GM18517 (cell line): ENCODE measurements at regions not wholly inside any gene's neighbourhood (a gene's known extent, or its start where the extent isn't known, plus 50 kb on each side); places are given as distances from the start of the nearest gene placed in this dataset.
"Not testable (repeated sequence)": the region's sequence is repeated elsewhere in the genome, so short reads cannot be mapped to it uniquely, and the experiment has no call there.

ENCODE experiments used
- ATAC-seq: cut with Tn5 transposase; IDR thresholded peaks from one replicate; pipeline ENCODE4 v1.9.1; 2021; ENCODE audit warnings: mild to moderate bottlenecking, moderate library complexity; ENCODE audit not compliant: unreplicated experiment

DNA sequence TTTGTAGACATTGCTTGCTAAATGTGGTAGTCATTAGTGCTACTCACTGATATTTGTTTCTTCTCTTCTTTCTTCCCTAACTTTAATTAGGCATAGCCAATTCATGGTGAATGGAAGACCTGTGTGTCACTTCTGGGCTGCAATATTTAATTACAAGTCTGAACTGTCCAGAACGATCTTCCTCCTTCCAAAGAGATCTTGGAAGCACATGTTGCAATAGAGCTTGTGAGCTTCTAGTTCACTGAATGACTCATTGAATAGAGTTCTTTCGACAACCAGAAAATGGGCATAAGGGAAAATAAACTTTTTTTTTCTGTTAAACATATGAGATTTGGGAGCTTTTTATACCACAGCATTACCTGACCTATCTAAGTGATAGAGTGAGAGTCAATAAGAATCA is 1264.6 kb downstream of the PCDH9 start:
- no peak for ATAC-seq

DNA sequence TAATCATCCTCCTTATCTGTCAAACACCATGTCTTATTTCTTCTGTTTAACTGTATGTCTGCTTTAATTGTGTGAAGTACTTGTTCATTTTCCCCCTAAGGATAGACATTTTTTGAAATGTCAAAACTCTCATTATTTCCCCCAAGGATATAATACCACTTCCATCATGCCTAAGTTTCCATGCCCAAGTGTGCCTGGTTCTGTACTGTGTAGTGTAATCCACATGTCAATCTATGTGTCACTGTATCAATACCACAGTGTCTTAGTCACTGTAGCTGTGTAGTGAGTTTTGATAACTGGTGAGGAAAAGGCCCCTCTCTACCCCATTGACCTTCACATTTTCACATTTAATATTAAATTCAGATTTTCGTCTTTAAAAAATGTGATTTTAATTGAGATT is 1265.5 kb downstream of the PCDH9 start:
- no peak for ATAC-seq

DNA sequence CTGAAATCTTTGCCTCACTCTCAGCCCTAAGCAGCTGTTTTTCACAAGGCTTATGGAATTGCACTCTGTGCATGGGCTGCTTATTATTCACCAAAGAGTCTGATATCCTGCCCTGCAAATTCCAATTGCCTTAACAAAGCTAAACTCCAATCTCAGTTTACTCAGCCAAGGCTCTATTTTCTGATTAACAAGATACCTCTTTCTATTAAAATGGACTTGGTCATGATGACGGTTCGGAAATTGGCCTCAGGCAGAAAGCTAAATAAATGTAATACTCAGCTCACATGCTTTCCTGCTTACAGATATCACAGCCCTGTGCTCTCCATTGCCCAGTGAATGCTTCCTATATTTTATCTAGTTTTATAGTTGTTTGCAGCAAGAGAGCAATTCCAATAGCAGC is 1270.8 kb downstream of the PCDH9 start:
- no peak for ATAC-seq

DNA sequence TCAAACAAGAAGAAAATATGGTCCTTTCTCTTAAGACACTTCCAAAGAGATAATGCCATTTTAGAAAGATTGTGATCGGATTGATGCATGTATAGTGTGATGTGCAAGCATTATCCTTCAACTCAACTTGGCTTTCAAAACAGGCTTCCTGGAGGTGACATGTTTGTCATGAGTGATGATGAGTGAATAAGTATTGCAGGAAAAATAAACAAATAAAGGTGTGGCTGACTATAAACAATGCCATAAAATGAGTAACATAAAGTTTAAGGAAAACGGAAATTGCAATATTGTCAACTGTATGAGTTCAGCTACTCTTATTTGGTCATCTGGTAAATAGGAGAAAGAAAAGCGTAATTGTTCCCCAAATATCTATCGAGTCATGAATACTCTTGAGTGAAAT is 1283.7 kb downstream of the PCDH9 start:
- ATAC-seq = no peak

DNA sequence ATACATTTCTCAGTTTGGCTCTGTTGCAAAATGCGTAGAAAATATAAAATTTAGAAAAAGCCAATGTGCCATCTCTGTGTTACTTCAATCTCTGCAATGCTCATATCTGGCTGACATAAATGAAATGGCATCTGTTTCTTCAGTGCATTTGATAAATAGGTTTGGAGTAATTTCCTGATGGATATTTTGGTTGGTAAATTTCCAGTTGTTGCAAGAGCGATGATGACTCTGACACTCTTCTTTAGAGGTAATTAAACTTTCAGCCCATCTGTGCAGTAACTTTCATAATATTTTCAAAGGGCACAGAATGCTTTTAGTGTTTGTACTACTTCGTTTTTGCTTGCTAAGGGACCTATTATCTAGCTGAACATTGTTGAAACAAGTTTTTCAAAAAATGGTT is 1286.4 kb downstream of the PCDH9 start:
- ATAC-seq = no peak

DNA sequence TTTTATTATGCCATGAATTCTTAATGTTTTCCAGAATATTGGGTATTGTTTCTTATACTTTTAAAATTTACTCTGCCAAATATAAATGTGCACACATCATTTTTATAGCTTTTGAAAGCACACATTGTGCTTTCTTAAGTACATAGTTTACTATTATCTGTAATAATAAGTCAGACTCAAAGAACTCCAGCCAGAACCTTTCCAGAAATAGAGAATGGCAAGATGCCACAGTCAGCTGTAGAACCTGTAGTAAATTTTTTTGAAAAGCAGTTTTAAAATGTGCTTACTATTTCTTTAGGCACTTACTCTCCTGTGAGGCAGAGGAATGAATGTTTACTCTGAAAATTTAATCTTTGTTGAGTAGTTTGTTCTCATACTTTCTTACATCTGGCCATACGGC is 1287.1 kb downstream of the PCDH9 start:
- no peak for ATAC-seq

DNA sequence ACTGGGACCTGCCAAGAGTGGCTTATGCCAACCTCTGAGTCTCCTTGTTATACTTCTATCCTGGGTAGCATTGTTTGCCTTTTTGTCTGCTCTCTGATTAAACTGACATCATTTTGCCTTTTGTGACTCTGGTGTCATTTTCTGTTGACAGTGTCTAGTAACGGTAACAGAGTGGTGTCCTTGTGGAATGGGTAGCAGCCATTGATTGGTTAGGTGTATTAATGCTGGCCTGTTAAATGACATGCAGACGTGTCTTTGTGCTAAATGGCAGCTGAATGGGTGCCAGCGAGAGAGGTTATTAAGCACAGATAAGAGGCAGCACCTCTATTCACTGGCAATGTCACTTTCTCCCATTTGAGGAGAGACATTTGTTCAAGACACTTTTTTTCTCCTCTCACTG is 1289.4 kb downstream of the PCDH9 start:
- ATAC-seq = no peak

DNA sequence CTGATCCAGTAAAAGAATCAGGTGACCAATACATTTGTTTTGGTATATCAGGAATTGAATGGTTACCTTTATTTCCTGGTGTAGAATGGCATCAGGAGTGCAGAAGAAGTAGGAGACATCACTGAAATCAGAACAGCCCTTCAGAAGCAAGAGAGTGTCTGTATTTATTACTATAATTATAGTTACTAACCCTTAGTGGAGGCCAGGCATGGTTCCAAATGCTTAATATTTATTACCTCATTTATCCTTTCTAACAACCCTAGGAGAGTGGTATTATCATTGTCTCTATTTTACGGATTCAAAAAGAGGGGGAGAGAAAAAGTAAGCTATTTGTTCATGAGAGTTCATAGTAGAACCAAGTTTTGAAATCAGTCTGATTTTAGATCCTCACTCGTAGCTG is 1292.9 kb downstream of the PCDH9 start:
- no peak for ATAC-seq

DNA sequence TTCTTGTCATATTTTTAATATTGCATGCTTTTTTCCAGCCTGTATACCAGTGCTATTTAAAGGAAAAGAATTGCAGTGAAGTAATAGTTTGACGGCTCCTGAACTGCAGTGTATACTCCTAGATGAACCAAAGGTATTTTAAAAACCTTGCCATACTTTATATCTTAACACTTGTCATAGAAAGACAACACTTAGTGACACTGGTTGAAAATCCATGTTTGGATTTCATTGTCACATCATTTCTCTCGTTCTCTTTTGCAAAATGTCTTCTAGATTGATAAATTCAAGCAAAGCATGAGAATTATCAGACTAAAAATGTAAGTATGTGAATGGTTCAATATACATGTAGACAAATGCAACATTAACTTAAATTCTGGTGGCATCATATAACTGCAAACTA is 1293.9 kb downstream of the PCDH9 start:
- no peak for ATAC-seq

DNA sequence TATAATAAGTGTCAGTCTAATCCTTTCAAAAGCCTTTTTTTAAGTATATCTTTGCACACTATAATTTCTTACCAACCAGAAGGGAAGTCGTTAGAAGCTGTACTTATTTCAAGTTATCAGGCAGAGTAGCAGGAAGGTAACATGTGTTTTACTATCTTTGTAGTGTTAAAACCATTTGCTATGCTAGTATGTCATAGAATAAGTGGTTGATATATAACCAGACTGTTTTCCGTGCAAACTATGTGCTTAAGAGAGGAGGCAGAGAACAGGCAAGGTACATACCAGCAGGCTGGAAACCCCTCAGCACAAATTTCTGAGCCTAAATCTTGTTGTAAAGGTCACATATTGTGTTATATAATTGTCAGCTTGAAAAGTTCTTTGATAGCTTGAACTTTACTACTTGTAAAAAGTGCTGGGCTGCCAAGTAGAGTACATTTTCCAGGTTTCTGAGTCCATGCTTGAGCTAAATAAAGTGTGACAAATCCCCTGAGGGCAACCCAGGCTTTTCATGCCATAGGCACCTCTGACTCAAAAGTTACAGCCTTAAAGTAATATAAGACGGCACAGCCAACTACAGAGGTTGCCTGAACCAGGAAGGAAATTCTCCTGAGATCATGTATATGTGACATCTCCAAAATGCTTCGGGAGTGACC is 1297.4 kb downstream of the PCDH9 start:
- ATAC-seq = no peak

DNA sequence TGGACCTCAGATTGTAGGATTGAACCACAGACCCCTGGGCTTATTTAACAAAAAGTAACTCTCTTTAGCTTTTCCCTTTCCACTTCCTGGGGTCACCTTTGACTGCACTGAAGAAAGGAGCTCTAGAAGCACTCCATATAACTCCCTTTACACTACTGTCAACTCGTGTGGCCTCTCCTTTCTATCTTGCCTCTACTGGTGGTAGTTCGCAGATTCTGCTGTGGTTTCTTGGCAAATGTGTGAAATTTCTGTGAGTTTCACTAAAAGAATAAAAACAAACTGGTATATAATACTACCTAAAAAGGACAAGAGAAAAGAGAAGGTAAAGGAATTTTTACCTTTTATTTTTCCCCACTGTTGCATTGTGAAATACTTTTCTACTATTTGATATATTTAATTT is 1298.1 kb downstream of the PCDH9 start:
- ATAC-seq = no peak

DNA sequence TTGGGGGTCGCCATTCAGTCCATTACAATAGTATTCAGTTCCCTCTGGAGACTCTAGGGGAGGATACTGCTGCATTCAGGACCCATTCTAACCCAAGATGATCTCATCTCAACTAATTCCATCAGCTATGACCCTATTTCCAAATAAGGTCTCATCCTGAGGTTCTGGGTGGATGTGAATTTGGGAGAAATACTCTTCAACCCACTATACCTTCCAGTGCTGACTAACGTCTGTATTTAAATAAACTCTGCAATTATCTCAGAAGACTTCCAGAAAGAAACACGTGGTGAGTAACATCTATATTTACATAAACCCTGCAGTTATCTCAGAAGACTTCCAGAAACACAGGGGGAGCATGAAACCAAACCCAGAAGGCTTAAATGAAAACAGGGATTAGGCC is 1300.7 kb downstream of the PCDH9 start:
- no peak for ATAC-seq

DNA sequence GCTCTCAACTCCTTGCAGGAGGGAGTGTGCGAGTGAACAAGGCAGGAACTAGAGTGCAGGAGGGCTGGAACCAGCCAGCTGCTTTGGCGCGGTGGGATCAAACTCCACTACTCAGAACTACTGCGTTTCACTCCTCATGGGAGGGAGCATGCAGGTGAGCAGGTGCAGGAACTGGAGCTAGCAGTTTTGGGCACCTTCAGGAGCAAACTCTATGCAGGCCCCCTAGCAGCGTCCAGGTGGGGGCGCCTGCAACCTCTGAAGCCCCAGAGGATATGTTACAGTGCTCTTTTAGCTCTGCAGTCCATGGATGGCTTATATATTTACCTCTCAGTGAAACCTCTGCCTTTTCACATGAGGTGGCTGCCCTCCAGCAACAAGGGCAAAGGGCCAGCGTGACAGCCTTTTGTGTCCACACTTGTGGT is 1303.4 kb downstream of the PCDH9 start:
- ATAC-seq = no peak

DNA sequence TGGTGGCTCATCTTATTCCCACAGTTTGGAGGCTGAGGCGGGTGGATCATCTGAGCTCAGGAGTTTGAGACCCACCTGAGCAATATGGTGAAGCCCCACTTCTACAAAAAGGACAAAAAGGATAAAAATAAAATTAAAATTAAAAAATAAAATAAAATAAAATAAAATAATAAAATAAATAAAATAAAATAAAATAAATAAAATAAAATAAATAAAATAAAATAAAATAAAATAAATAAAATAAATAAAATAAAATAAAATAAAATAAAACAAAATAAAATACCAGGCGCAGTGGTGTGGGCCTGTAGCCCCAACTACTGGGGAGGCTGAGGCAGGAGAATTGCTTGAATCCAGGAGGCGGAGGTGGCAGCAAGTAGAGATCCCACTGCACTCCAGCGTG is 1307.3 kb downstream of the PCDH9 start:
- not testable (repeated sequence) for ATAC-seq

DNA sequence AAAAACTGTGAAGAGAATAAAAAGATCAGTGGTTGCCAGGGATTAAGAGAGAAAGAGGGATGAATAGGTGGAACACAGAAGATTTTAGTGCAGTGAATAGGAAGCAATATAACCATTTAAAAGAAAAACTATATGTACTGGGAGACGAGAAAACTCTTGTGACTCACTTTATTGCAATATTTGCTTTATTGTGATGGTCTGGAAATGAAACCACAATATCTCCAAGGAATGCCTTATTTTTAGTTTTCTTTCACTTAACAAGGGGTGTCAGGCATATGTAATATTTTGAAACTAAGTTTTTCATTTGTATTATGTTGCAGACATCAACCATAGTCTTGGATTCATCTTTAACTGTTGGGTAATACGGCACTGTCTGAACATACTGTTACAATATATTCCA is 1308.2 kb downstream of the PCDH9 start:
- ATAC-seq = no peak

DNA sequence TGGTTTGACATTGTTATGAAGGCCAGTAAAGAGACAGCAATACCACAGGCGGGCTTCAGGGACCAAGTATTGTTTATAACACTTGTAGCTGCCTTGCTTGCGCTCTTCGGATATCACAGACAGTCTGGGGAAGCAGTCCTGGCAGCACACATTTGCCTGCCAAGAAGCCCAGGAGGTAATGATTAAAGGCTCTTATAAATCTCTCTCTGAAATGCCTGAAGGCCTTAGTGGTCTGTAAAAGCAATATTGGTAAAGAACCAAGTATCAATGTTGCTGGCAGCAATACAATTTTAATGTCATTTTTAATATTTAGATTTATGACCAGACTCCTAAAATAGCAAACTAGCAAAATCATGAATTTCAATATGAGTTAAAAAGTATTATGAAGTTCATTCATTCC is 1312.4 kb downstream of the PCDH9 start:
- ATAC-seq = no peak

DNA sequence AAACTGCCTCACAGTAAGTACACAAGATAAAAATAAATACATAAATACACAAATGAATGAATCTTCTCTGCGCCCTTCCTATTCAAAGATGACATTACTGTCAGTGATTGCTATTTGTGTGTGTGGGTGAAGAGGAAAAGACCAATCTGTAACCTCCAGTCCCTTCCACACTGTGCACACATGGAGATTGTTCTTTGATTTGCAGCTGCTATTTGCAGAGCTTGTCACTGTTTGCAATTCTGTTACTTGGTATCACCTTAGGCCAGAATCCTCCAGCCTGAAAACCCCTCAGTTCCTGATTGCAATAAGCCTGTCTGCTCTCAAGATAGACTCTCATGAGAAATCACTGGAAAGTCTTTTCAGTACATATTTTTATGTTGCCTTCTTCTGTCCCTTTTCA is 1314.9 kb downstream of the PCDH9 start:
- no peak for ATAC-seq

DNA sequence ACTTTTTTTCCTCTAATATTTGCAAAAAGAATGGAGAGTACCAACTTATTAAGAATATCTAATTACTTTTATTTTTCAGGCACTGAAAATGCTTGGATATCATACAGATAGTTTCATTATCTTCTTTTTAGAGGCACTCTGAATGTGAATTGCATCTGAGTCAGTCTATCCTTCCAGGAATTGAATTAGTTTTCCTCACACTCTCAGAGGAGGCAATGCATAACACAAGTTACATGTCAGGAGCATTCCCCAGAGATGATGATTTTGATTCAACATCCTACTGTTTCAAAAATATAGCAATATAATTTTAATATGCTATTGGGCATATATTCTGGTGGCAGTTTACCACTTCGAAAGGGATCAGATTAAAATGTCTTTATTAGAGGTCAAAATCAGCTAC is 1315.4 kb downstream of the PCDH9 start:
- ATAC-seq = no peak

DNA sequence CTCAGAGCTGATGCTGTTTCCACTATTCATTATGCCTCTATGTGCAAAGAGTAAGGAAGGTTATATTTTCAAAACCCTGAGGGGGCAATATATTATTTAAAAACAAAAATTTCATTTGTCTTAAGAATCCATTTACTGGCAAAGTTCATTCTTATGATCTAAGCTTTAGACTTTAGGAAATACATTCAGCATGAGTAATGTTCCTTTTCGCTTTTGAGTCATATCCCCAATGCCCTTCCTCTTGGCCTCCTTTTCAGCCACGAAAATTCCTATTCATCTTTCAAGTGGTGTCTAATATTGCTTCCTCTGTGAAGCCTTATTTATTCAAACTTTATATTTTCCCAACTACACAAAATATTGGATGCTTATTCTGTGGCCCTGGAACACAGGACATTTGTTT is 1317.0 kb downstream of the PCDH9 start:
- ATAC-seq = no peak

DNA sequence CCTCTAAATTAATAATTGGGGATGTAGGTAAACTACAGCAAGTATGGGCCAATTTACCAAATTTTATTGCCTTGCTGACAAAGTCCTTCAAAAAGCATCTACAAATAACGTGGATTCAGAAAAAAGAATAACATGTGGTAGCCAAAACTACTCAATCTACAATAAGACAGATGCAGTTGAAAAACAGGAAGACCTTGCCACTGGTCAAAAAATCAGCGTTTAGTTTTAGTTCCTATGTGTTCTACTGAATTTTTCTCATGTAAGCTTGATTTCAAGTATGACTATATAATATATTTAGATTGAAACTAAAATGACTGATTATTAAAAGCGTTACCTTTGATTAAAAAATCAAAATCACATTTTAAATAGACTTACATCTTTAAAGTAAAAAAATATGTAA is 1317.6 kb downstream of the PCDH9 start:
- ATAC-seq = no peak

DNA sequence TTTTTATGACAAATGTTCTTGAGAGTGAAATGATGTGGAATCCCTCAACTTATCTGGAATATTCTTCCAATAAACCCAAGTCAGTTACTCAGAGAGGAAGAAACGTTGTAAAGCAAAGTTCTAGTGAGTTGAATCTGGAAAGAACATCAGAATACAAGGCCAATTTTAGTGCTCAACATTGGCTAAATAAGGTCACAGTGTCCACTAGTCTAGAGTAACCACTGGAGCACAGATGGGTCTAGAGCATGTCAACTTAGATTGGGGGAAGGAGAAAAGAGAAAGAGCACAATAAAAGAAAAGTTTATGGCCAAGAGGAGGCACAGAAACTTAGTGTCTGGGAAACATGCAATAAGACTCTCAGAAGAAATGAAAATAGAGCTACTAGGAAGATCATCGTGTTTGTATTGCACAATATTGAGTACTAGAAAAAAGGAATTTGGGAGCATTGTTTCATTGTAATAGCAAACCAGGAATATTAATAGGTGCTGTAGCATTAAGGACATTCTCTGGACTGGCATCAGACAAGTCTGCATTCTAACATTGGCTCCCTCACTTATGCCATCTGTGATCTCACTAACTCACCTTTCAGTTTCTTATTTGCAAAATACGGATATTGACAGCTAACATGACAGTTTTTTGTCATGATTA is 1318.5 kb downstream of the PCDH9 start:
- no peak for ATAC-seq

DNA sequence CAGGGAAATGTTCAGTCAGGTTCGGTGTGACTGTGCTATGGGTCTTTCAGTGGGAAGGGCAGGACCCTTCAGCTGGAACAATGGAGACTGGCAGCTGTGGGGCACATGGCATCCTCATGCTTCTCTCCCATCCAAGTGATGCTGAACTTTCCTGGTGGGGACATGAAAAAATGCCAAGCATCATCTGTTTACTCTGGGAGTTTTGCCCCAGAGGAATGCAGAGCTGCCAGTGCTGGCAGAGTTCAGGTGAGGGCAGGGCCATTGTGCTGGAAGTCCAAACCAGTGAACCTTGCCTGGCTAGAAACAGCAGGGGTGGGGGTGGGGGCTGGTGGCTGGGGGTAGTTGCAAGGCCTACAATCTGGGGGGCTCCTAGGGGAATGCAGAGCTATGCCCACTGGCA is 1320.6 kb downstream of the PCDH9 start:
- ATAC-seq = no peak
